Muscle of leg (tissue), 3 donors: ENCODE measurements at regions not wholly inside any gene's neighbourhood (a gene's known extent, or its start where the extent isn't known, plus 50 kb on each side); places are given as distances from the start of the nearest gene placed in this dataset.

ENCODE experiments used
- DNase-seq: peaks from one replicate; pipeline ENCODE4 v3.0.0; 2013
- H3K27ac ChIP-seq: one replicate; pipeline ENCODE4 v1.5.1; 2013; ENCODE audit warnings: mild to moderate bottlenecking, low read length, control low read depth
- H3K27me3 ChIP-seq: one replicate; pipeline ENCODE4 v1.6.1; 2013; ENCODE audit warnings: low read length; ENCODE audit not compliant: control insufficient read depth, insufficient read depth
- H3K36me3 ChIP-seq: one replicate; pipeline ENCODE4 v1.6.1; 2013; ENCODE audit warnings: low read length; ENCODE audit not compliant: control insufficient read depth, insufficient read depth
- H3K4me1 ChIP-seq: one replicate; pipeline ENCODE4 v1.6.1; 2013; ENCODE audit warnings: low read length; ENCODE audit not compliant: control insufficient read depth, insufficient read depth
- H3K4me3 ChIP-seq: one replicate; pipeline ENCODE4 v1.5.1; 2013; ENCODE audit warnings: low read length, control low read depth
- H3K9me3 ChIP-seq: replicated peaks from 2 replicates; pipeline ENCODE4 v1.6.1; 2013; ENCODE audit warnings: low read depth, low read length; ENCODE audit not compliant: control insufficient read depth
- WGBS: methylation state at CpG from one replicate; pipeline ENCODE4 v1.1.5; 2013; ENCODE audit warnings: missing lambda C conversion rate; ENCODE audit not compliant: insufficient coverage; 5-methylcytosine and 5-hydroxymethylcytosine counted together

- H3K4me3 ChIP-seq: no peak overlapping the region
- H3K27me3 ChIP-seq: no peaks in the 10 kb centered on the region
- no peak overlapping the region for H3K27ac ChIP-seq
- DNase-seq: peak; percentile 56
- H3K36me3 ChIP-seq: no peaks in the 10 kb centered on the region
- H3K9me3 ChIP-seq: no peaks in the 10 kb centered on the region
- no peaks in the 10 kb centered on the region for H3K4me1 ChIP-seq
- WGBS: no CpG with 5 or more reads among the region's 4 CpGs
Observed at GRCh38 chr2:128686497-128686859, 367.8 kb upstream of the HS6ST1 start.

- 68% methylated on average over 4 of the region's 6 CpGs for WGBS
- DNase-seq: no peak
- H3K4me1 ChIP-seq: no peaks in the 10 kb centered on the region
- H3K36me3 ChIP-seq: no peaks in the 10 kb centered on the region
- no peaks in the 10 kb centered on the region for H3K9me3 ChIP-seq
- no peak overlapping the region for H3K4me3 ChIP-seq
- no peak overlapping the region for H3K27ac ChIP-seq
- no peaks in the 10 kb centered on the region for H3K27me3 ChIP-seq
Observed at GRCh38 chr2:128686881-128687555, 368.4 kb upstream of the HS6ST1 start.

- Histone ChIP-seq H3K4me1 (no peaks in the 10 kb centered on the region), H3K9me3 (no peaks in the 10 kb centered on the region), H3K27ac (no peak overlapping the region), H3K27me3 (no peaks in the 10 kb centered on the region), H3K36me3 (no peaks in the 10 kb centered on the region), H3K4me3 (no peak overlapping the region)
- WGBS: 87% methylated on average over 4 of the region's 4 CpGs
- DNase-seq: no peak
Observed at GRCh38 chr2:128687565-128687964, 368.9 kb upstream of the HS6ST1 start.

DNA sequence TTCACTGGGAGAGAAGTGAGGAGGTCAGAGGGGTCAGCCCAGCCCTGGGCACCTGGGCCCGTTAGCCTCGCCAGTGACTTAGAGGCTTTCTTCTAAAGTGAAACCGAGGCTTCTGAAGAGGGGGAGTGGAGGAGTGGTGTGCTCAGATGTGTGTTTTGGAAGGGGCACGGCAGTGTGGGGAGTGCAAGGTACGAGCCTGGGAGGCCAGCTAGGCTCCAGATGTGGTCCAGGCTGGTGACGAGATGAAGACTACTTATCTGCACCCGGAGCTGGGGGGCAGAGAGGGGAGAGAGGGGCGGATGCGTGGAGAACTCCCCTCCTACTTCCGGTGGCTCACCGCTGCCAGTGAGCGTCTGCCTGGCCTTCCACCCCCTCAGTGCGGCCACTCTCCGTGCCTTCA, 371.3 kb upstream of the HS6ST1 start:
- H3K27ac ChIP-seq: no peak overlapping the region
- WGBS: 92% methylated on average over 13 of the region's 14 CpGs
- DNase-seq: no peak
- no peak overlapping the region for H3K4me3 ChIP-seq
- H3K9me3 ChIP-seq: no peaks in the 10 kb centered on the region
- H3K4me1 ChIP-seq: peaks cover 13% of the 10 kb centered on the region
- no peaks in the 10 kb centered on the region for H3K27me3 ChIP-seq
- H3K36me3 ChIP-seq: no peaks in the 10 kb centered on the region

GRCh38 chr2:128690431-128690830, 371.8 kb upstream of the HS6ST1 start:
- H3K36me3 ChIP-seq: no peaks in the 10 kb centered on the region
- WGBS: 88% methylated on average over 5 of the region's 14 CpGs
- no peaks in the 10 kb centered on the region for H3K9me3 ChIP-seq
- peaks cover 16% of the 10 kb centered on the region for H3K4me1 ChIP-seq
- no peaks in the 10 kb centered on the region for H3K27me3 ChIP-seq
- no peak overlapping the region for H3K27ac ChIP-seq
- DNase-seq: no peak
- no peak overlapping the region for H3K4me3 ChIP-seq

GRCh38 chr2:128690869-128691268, 372.2 kb upstream of the HS6ST1 start:
- H3K27me3 ChIP-seq: no peaks in the 10 kb centered on the region
- no peak for DNase-seq
- 80% methylated on average over 8 of the region's 9 CpGs for WGBS
- no peak overlapping the region for H3K27ac ChIP-seq
- no peak overlapping the region for H3K4me3 ChIP-seq
- no peaks in the 10 kb centered on the region for H3K9me3 ChIP-seq
- no peaks in the 10 kb centered on the region for H3K36me3 ChIP-seq
- H3K4me1 ChIP-seq: peaks cover 17% of the 10 kb centered on the region

- 67% methylated on average over 5 of the region's 6 CpGs for WGBS
- Histone ChIP-seq H3K4me3 (no peak overlapping the region), H3K4me1 (peaks cover 19% of the 10 kb centered on the region), H3K9me3 (no peaks in the 10 kb centered on the region), H3K27me3 (no peaks in the 10 kb centered on the region), H3K36me3 (no peaks in the 10 kb centered on the region), H3K27ac (no peak overlapping the region)
- DNase-seq: no peak
Observed at GRCh38 chr2:128691526-128691925, 372.9 kb upstream of the HS6ST1 start.

- Histone ChIP-seq H3K9me3 (no peaks in the 10 kb centered on the region), H3K27ac (no peak overlapping the region), H3K4me1 (peaks cover 19% of the 10 kb centered on the region), H3K27me3 (no peaks in the 10 kb centered on the region), H3K36me3 (no peaks in the 10 kb centered on the region), H3K4me3 (no peak overlapping the region)
- peak; percentile 32 for DNase-seq
- WGBS: 72% methylated on average over 14 of the region's 15 CpGs
Observed at GRCh38 chr2:128692895-128693742, 374.5 kb upstream of the HS6ST1 start.

GRCh38 chr2:128693743-128694029, 375.0 kb upstream of the HS6ST1 start:
- no peak overlapping the region for H3K27ac ChIP-seq
- no peaks in the 10 kb centered on the region for H3K36me3 ChIP-seq
- no peak overlapping the region for H3K4me3 ChIP-seq
- no peaks in the 10 kb centered on the region for H3K27me3 ChIP-seq
- DNase-seq: no peak
- no peaks in the 10 kb centered on the region for H3K9me3 ChIP-seq
- H3K4me1 ChIP-seq: peaks cover 19% of the 10 kb centered on the region
- 58% methylated on average over 7 of the region's 7 CpGs for WGBS

GRCh38 chr2:128695646-128696220, 377.1 kb upstream of the HS6ST1 start:
- no peak overlapping the region for H3K27ac ChIP-seq
- DNase-seq: no peak
- peaks cover 19% of the 10 kb centered on the region for H3K4me1 ChIP-seq
- H3K9me3 ChIP-seq: no peaks in the 10 kb centered on the region
- H3K4me3 ChIP-seq: no peak overlapping the region
- no peaks in the 10 kb centered on the region for H3K36me3 ChIP-seq
- WGBS: 66% methylated on average over 7 of the region's 8 CpGs
- H3K27me3 ChIP-seq: no peaks in the 10 kb centered on the region
